Epithelial cell of proximal tubule (primary cell): ENCODE measurements at regions not wholly inside any gene's neighbourhood (a gene's known extent, or its start where the extent isn't known, plus 50 kb on each side); places are given as distances from the start of the nearest gene placed in this dataset.
A peak's percentile ranks its signal among the peaks of the same experiment; 100 is the strongest.

Experiments used
- DNase-seq: peaks from one replicate; pipeline ENCODE4 v3.0.0-alpha.2; 2011; ENCODE audit warnings: low read depth
- H3K4me3 ChIP-seq: 2 replicates; pipeline ENCODE4 v1.5.1; 2011; ENCODE audit warnings: low read depth, mild to moderate bottlenecking, low read length
- TF ChIP-seq, protein P1 (sequence below): conservative IDR thresholded peaks from 2 replicates; pipeline ENCODE4 v1.5.1; 2012; ENCODE audit warnings: low read depth, mild to moderate bottlenecking, low read length

DNA sequence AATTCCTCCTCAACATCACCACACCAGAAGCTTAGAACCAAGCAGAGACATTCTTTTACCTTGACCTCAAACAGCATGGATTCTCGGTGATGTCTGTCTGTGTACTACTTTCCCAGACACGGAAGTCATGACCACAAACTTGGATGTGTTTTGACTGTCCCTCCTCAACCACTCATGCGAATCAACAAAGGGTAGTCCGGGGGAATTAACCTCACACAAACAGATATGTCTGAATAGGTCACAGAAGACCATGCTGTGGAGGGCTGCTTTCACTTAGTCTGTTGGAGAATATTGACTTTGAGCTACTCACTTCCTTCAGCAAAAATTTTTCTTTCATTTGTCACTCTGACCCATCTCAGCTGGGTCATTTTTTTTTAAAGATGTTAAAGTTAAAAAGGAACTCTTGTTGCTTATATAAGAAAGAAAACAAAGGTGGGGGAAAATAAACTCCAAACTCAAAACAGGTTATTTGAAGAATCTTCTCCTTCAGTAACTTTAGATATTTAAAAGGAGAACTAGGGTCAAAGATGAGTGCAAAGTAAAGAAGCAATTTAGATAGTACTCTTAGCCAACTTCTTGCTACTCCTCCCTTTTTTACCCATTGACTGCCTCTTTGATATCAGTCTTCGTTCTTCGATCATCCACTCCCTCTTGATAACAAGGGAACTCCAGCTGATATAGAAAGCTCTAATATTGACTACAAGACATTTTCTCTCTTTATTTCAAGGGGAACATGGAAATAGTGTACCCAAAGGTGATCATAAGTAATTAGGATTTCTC is 343.4 kb upstream of the CDH6 start:
- TF ChIP-seq, protein P1, sequence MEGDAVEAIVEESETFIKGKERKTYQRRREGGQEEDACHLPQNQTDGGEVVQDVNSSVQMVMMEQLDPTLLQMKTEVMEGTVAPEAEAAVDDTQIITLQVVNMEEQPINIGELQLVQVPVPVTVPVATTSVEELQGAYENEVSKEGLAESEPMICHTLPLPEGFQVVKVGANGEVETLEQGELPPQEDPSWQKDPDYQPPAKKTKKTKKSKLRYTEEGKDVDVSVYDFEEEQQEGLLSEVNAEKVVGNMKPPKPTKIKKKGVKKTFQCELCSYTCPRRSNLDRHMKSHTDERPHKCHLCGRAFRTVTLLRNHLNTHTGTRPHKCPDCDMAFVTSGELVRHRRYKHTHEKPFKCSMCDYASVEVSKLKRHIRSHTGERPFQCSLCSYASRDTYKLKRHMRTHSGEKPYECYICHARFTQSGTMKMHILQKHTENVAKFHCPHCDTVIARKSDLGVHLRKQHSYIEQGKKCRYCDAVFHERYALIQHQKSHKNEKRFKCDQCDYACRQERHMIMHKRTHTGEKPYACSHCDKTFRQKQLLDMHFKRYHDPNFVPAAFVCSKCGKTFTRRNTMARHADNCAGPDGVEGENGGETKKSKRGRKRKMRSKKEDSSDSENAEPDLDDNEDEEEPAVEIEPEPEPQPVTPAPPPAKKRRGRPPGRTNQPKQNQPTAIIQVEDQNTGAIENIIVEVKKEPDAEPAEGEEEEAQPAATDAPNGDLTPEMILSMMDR: no peak
- DNase-seq: peak; percentile 59
- no peak overlapping the region for H3K4me3 ChIP-seq

DNA sequence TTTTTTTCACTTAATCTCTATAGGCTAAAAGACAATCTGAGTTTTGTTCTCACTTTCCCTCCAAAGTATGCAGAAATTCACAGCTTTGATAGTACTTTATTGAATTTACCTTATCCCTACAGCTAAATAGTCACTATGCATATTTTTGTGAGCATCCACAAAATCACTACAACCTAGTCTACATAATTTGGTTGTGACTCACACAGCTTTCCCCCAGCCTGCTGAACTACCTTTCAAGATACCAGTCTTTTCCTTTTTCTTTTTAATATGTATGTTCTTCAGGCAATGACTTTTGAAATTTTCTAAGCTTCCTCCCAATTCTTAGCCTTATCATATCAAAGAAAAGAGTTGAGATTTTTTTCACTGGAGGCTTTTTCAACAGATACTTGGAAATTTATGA is 347.3 kb upstream of the CDH6 start:
- no peak for DNase-seq
- no peak overlapping the region for H3K4me3 ChIP-seq
- TF ChIP-seq, protein P1: no peak

DNA sequence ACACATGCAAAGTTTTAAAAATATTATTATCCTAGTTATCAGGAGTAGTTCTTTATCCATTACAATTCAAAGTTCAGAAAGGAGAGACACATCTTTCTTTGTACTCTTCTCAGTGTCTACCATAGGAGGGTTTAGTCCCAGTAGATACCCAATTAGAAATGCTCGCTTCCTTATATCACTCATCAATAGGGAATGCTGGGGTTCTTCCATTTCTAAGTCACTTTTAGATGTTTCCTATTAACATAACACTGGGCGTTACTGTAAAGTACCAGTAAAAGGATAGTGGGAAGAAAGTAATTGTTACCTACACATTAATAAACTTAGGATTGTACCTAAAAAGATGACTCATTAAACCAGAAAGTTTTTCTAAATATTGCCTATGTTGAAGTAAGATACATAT is 348.3 kb upstream of the CDH6 start:
- H3K4me3 ChIP-seq: no peak overlapping the region
- DNase-seq: no peak
- TF ChIP-seq, protein P1: no peak

DNA sequence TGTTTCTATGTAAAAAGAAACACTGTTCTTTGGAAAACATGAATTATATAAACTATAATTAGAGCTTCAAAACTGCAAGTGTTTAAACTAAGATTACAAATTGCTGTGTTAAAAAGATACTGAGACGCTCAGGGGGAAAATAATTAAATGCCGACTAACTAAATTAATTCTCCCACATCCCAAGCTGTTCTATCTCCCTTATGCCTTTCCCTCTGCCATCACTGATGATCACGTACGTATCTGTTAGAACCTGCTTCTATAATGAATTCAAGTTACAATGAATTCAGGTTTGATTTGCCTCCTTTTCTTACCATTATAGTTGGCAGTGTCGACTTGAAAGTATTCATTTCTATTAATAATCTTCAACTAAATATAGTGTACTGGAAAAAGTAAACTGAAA is 349.9 kb upstream of the CDH6 start:
- TF ChIP-seq, protein P1: no peak
- no peak for DNase-seq
- no peak overlapping the region for H3K4me3 ChIP-seq

DNA sequence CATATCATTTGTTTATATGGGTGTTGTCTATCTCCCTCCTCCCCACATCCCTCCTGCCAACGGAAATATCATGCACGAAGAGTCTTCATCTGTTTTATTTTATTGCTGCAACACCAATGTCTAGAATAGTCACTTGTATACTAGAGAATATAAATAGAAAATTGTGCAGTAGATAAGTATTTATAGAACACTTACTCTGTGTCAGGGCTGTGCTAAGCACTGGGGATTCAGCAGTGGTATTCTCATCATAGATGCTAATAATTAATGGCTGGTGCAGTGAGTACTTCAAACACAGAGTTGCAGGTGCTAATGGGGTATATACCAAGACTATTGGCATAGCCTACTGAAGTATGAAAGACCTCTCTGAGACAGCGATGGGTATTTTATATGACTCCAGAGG is 353.5 kb upstream of the CDH6 start:
- DNase-seq: no peak
- no peak overlapping the region for H3K4me3 ChIP-seq
- TF ChIP-seq, protein P1: no peak

DNA sequence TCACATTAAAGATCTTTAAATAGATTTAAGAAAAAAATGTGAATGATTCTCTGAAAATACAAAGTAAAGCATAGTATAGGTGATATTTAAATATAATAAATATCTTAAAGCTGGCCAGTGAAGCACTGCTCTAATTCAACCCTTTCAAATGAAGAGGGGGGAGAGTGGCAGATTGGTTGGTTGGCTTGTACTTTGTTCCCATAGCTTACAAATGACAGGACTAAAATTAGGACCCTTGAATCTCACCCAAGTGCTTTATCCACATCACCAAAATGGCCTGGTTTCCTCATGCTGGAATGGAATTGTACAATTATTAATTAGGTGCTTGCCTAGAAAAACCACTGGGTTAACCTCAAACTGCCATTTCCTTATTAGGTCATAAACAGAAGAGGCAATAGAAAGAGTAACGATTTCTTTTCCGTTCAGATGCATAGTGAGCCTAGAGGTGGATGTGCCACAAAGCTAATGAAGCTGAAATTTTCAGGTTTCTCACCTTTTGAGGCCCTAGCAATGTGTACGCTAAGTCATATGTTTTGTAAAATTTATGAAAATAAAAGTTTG is 354.5 kb upstream of the CDH6 start:
- no peak overlapping the region for H3K4me3 ChIP-seq
- TF ChIP-seq, protein P1: no peak
- peak; percentile 50 for DNase-seq

DNA sequence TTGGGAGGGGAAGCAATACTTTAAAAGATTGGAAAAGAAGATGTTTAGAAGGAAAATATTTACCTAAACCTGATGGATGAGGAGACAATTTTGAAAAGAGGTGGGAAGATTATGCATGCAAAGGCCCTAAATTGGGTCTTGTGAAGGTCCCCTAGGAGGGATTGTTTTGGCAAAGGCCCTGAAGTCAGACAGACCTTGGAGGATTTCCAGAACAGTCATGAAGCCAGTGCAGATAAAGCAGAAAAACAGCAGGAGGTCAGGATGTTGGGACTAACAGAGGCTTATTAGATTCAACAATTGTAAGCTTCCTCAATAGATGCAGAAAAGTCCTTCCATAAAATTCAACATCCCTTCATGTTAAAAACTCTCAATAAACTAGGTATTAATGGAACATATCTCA is 361.0 kb upstream of the CDH6 start:
- DNase-seq: no peak
- TF ChIP-seq, protein P1: no peak
- H3K4me3 ChIP-seq: no peak overlapping the region
